H1 (cell line): ENCODE measurements at regions not wholly inside any gene's neighbourhood (a gene's known extent, or its start where the extent isn't known, plus 50 kb on each side); places are given as distances from the start of the nearest gene placed in this dataset.

Experiments used
- CTCF ChIA-PET: fragments of 300-600 bp; sonication (Branson Sonifier 250); formaldehyde crosslinking; loops from one replicate; lab custom pipeline; 2021; ENCODE audit not compliant: partially characterized antibody; lab: Charles Lee
- POLR2A ChIA-PET: fragments of 300-600 bp; sonication (Branson Sonifier 250); formaldehyde crosslinking; loops from one replicate; lab custom pipeline; 2021; ENCODE audit warnings: inconsistent platforms; ENCODE audit not compliant: partially characterized antibody; lab: Charles Lee
- DNase-seq, 2 experiments: peaks; one replicate each; pipeline versions ENCODE4 v3.0.0 to v3.0.0-alpha.2; 2010 to 2022; ENCODE audit warnings: low spot score in 2 of 2, low read depth in 1 of 2, mixed read lengths in 1 of 2
- FAIRE-seq: peaks from 2 replicates; lab custom pipeline; 2011; peaks lifted over from hg19 to GRCh38; lab: Jason Lieb, UNC
- H2AFZ ChIP-seq: 2 replicates; pipeline ENCODE4 v1.8.1; 2012; ENCODE audit warnings: low read length, inconsistent platforms
- H2AK5ac ChIP-seq: 2 replicates; pipeline ENCODE4 v1.6.1; 2013; ENCODE audit warnings: low read depth, low read length
- H2BK120ac ChIP-seq: replicated peaks from 2 replicates; pipeline ENCODE3; 2013; ENCODE audit warnings: low read depth, low read length, inconsistent platforms
- H2BK12ac ChIP-seq: 2 replicates; pipeline ENCODE4 v1.6.1; 2013; ENCODE audit warnings: low read depth, low read length
- H2BK15ac ChIP-seq: 2 replicates; pipeline ENCODE4 v1.6.1; 2013; ENCODE audit warnings: low read length
- H2BK20ac ChIP-seq: 2 replicates; pipeline ENCODE4 v1.6.1; 2013; ENCODE audit warnings: low read length
- H2BK5ac ChIP-seq: 2 replicates; pipeline ENCODE4 v1.6.1; 2013; ENCODE audit warnings: low read depth, low read length
- H3K14ac ChIP-seq: 2 replicates; pipeline ENCODE4 v1.6.1; 2013; ENCODE audit warnings: inconsistent platforms; ENCODE audit not compliant: insufficient read length
- H3K18ac ChIP-seq: 2 replicates; pipeline ENCODE4 v1.6.1; 2013; ENCODE audit warnings: low read length; ENCODE audit errors: extremely low read depth
- H3K23ac ChIP-seq: 2 replicates; pipeline ENCODE4 v1.6.1; 2013; ENCODE audit warnings: inconsistent platforms; ENCODE audit not compliant: insufficient read length
- H3K23me2 ChIP-seq: 2 replicates; pipeline ENCODE4 v1.6.1; 2013; ENCODE audit warnings: low read depth, low read length
- H3K27ac ChIP-seq: 2 replicates; pipeline ENCODE4 v1.6.1; 2011; ENCODE audit warnings: low read depth, low read length, inconsistent platforms
- H3K27me3 ChIP-seq, 4 experiments: replicated peaks in 1 of 4; 1 replicate in 1 of 4; 2 replicates in 3 of 4; pipeline versions ENCODE4 v1.6.1 to v1.8.1; 2011 to 2013; ENCODE audit warnings: low read length in 3 of 4, mild to moderate bottlenecking in 3 of 4, inconsistent platforms in 2 of 4, mixed read lengths in 2 of 4, moderate library complexity in 1 of 4; ENCODE audit not compliant: control insufficient read depth in 3 of 4, insufficient read depth in 3 of 4; ENCODE audit errors: extremely low read depth in 1 of 4
- H3K36me3 ChIP-seq, 4 experiments: 2 replicates each; pipeline versions ENCODE4 v1.6.1 to v1.8.1; 2011 to 2013; ENCODE audit warnings: mild to moderate bottlenecking in 4 of 4, low read length in 3 of 4, moderate library complexity in 2 of 4, control low read depth in 1 of 4, inconsistent platforms in 1 of 4; ENCODE audit not compliant: insufficient read depth in 4 of 4, control insufficient read depth in 2 of 4
- H3K4ac ChIP-seq: replicated peaks from 2 replicates; pipeline ENCODE3; 2013; ENCODE audit warnings: low read length, low read depth, mixed read lengths, inconsistent platforms; ENCODE audit not compliant: insufficient read length
- H3K4me1 ChIP-seq, 4 experiments: replicated peaks in 1 of 4; 1 replicate in 1 of 4; 2 replicates in 3 of 4; pipeline versions ENCODE4 v1.6.1 to v1.8.1; 2011 to 2013; ENCODE audit warnings: low read length in 3 of 4, inconsistent platforms in 2 of 4, mixed read lengths in 1 of 4; ENCODE audit not compliant: insufficient read depth in 4 of 4, control insufficient read depth in 3 of 4
- H3K4me2 ChIP-seq, 2 experiments: 2 replicates each; pipeline versions ENCODE4 v1.6.1 to v1.8.1; 2011 to 2013; ENCODE audit warnings: low read depth in 2 of 2, low read length in 2 of 2, control low read depth in 1 of 2, inconsistent platforms in 1 of 2, mild to moderate bottlenecking in 1 of 2; ENCODE audit not compliant: insufficient read depth in 1 of 2
- H3K4me3 ChIP-seq, 4 experiments: fragments of 200-600, 300-600 bp in 1 of 4; sonication (generic), shearing (Covaris generic), sonication (Bioruptor Twin) in 1 of 4; 2 replicates each; pipeline versions ENCODE4 v1.5.1 to v1.8.1; 2011 to 2016; ENCODE audit warnings: low read length in 4 of 4, low read depth in 3 of 4, control low read depth in 2 of 4, inconsistent platforms in 2 of 4, mild to moderate bottlenecking in 2 of 4, mixed read lengths in 1 of 4, moderate library complexity in 1 of 4; ENCODE audit not compliant: insufficient read depth in 2 of 4; ENCODE audit errors: extremely low read depth in 1 of 4
- H3K56ac ChIP-seq: replicated peaks from 2 replicates; pipeline ENCODE3; 2013; ENCODE audit warnings: low read depth, mild to moderate bottlenecking, mixed read lengths, low read length, inconsistent platforms; ENCODE audit not compliant: insufficient read length
- H3K79me1 ChIP-seq: 2 replicates; pipeline ENCODE4 v1.6.1; 2013; ENCODE audit warnings: low read depth, low read length, control low read depth
- H3K79me2 ChIP-seq, 2 experiments: 2 replicates each; pipeline versions ENCODE4 v1.6.1 to v1.8.1; 2012 to 2013; ENCODE audit warnings: low read length in 2 of 2, mild to moderate bottlenecking in 2 of 2, inconsistent platforms in 1 of 2; ENCODE audit not compliant: insufficient read depth in 2 of 2, control insufficient read depth in 1 of 2
- H3K9ac ChIP-seq, 4 experiments: replicated peaks in 1 of 4; 1 replicate in 1 of 4; 2 replicates in 3 of 4; pipeline versions ENCODE4 v1.6.1 to v1.8.1; 2011 to 2013; ENCODE audit warnings: low read depth in 3 of 4, low read length in 3 of 4, control low read depth in 2 of 4, mild to moderate bottlenecking in 2 of 4, moderate library complexity in 2 of 4, inconsistent platforms in 1 of 4; ENCODE audit errors: extremely low read depth in 1 of 4
- H3K9me3 ChIP-seq, 2 experiments: 2 replicates each; pipeline versions ENCODE4 v1.6.1 to v1.8.1; 2012 to 2013; ENCODE audit warnings: mild to moderate bottlenecking in 2 of 2, moderate library complexity in 2 of 2, control low read depth in 1 of 2, inconsistent platforms in 1 of 2, low read depth in 1 of 2, low read length in 1 of 2, mixed read lengths in 1 of 2; ENCODE audit not compliant: insufficient read depth in 2 of 2
- H4K20me1 ChIP-seq, 2 experiments: replicated peaks in 1 of 2; 2 replicates each; pipeline versions ENCODE3 to v1.8.1; 2011 to 2013; ENCODE audit warnings: inconsistent platforms in 2 of 2, low read length in 2 of 2, mild to moderate bottlenecking in 1 of 2; ENCODE audit not compliant: insufficient read depth in 2 of 2, control insufficient read depth in 1 of 2
- H4K5ac ChIP-seq: 2 replicates; pipeline ENCODE4 v1.6.1; 2013; ENCODE audit warnings: low read length, low read depth, mixed read lengths, inconsistent platforms; ENCODE audit not compliant: insufficient read length
- H4K8ac ChIP-seq: 2 replicates; pipeline ENCODE4 v1.8.0; 2013; ENCODE audit warnings: mild to moderate bottlenecking, moderate library complexity, low read length, inconsistent platforms; ENCODE audit not compliant: insufficient read depth; ENCODE audit errors: extremely low read depth
- H4K91ac ChIP-seq: replicated peaks from 2 replicates; pipeline ENCODE3; 2013; ENCODE audit warnings: low read length, mixed read lengths, inconsistent platforms; ENCODE audit not compliant: insufficient read length
- CEBPB ChIP-seq: IDR thresholded peaks from 2 replicates; pipeline ENCODE4 v1.6.1; 2012; ENCODE audit warnings: low read depth, low read length
- CTCF ChIP-seq, 3 experiments: IDR thresholded peaks; 1 replicate in 2 of 3; 2 replicates in 1 of 3; pipeline versions ENCODE4 v1.5.1 to v1.6.1; 2011; ENCODE audit warnings: low read length in 3 of 3, mild to moderate bottlenecking in 3 of 3, inconsistent platforms in 2 of 3, low read depth in 1 of 3, moderate library complexity in 1 of 3; ENCODE audit not compliant: insufficient read depth in 1 of 3; ENCODE audit errors: control extremely low read depth in 1 of 3
- EZH2 ChIP-seq: fragments of 200-600 bp; sonication (generic); IDR thresholded peaks from 2 replicates; pipeline ENCODE4 v1.7.1; 2012; ENCODE audit warnings: low read depth, mild to moderate bottlenecking, moderate library complexity, low read length, inconsistent platforms; ENCODE audit not compliant: severe bottlenecking
- GABPA ChIP-seq: IDR thresholded peaks from 2 replicates; pipeline ENCODE4 v1.6.1; 2011; ENCODE audit warnings: mild to moderate bottlenecking, low read length, moderate library complexity, borderline replicate concordance; ENCODE audit not compliant: insufficient read depth
- PHF8 ChIP-seq: fragments of 200-600 bp; sonication (generic); conservative IDR thresholded peaks from 2 replicates; pipeline ENCODE4 v1.7.1; 2012; ENCODE audit warnings: low read depth, mild to moderate bottlenecking, inconsistent platforms, low read length, moderate library complexity
- RAD21 ChIP-seq, 2 experiments: IDR thresholded peaks in 1 of 2; conservative IDR thresholded peaks in 1 of 2; 2 replicates each; pipeline ENCODE4 v1.6.1; 2011; ENCODE audit warnings: low read depth in 2 of 2, low read length in 2 of 2, improper control_type of control experiment in 1 of 2, inconsistent platforms in 1 of 2, mild to moderate bottlenecking in 1 of 2, moderate library complexity in 1 of 2
- WGBS, 2 experiments: shearing (Covaris generic) in 1 of 2; methylation state at CpG; one replicate each; pipeline versions ENCODE4 v1.1.6 to v1.1.7; 2013 to 2015; ENCODE audit warnings: low lambda C conversion rate in 2 of 2, mixed read lengths in 2 of 2, inconsistent platforms in 1 of 2, low coverage in 1 of 2, missing lambda C conversion rate in 1 of 2; ENCODE audit not compliant: insufficient replicate concordance in 2 of 2, insufficient coverage in 1 of 2, insufficient read length in 1 of 2; ENCODE audit errors: extremely low coverage in 1 of 2, missing lambda C conversion rate in 1 of 2; 5-methylcytosine and 5-hydroxymethylcytosine counted together

GRCh38 chr12:27859648-27860047, 79.6 kb upstream of the MANSC4 start:
- POLR2A ChIA-PET, result no interaction called here
- H3K18ac ChIP-seq, result no peak overlapping the region
- CTCF ChIA-PET, result no interaction called here
- H4K20me1 ChIP-seq, result no peaks in the 10 kb centered on the region
- no peak overlapping the region for H3K56ac ChIP-seq
- no peak for FAIRE-seq
- 87% methylated on average over 4 of the region's 4 CpGs; no CpG with 5 or more reads in 1 of the 2 experiments for WGBS, 2 experiments
- H2AFZ ChIP-seq, result peak overlapping the region; percentile 24; the same call in 1 of the 2 replicates
- no peaks in the 10 kb centered on the region for H3K79me1 ChIP-seq
- no peak overlapping the region for H3K23ac ChIP-seq
- no peak overlapping the region for H3K14ac ChIP-seq
- no peaks in the 10 kb centered on the region for H3K36me3 ChIP-seq
- H2BK12ac ChIP-seq, result no peak overlapping the region
- TF ChIP-seq CEBPB (no peak), CTCF (IDR thresholded peaks at IDR 0.05; ENCODE audit: control extremely low read depth in 1 of 3, insufficient read depth in 1 of 3, low read depth in 1 of 3, low read length in 3 of 3) (peak in 1 of 3 experiments; percentile 31; a peak in 1 of 4 replicates), RAD21 (IDR thresholded peaks at IDR 0.05 in 1 of 2, conservative IDR thresholded peaks at IDR 0.05 in 1 of 2; ENCODE audit: low read depth in 2 of 2, low read length in 2 of 2) (peak in 1 of 2 experiments; percentile 5; a peak in 1 of 4 replicates), EZH2 (no peak), GABPA (no peak), PHF8 (no peak)
- no peak overlapping the region for H2BK20ac ChIP-seq
- H4K8ac ChIP-seq, result no peak overlapping the region
- no peak overlapping the region for H3K4ac ChIP-seq
- H2AK5ac ChIP-seq, result no peak overlapping the region
- DNase-seq, result no peak
- H3K4me1 ChIP-seq, result no peaks in the 10 kb centered on the region
- no peaks in the 10 kb centered on the region for H3K9me3 ChIP-seq
- H3K9ac ChIP-seq, result no peak overlapping the region
- no peaks in the 10 kb centered on the region for H3K27me3 ChIP-seq
- H2BK15ac ChIP-seq, result no peak overlapping the region
- no peak overlapping the region for H2BK120ac ChIP-seq
- H3K27ac ChIP-seq, result no peak overlapping the region
- no peak overlapping the region for H3K4me2 ChIP-seq
- H3K79me2 ChIP-seq, result no peaks in the 10 kb centered on the region
- H2BK5ac ChIP-seq, result no peak overlapping the region
- no peak overlapping the region for H4K5ac ChIP-seq
- H3K4me3 ChIP-seq, result no peak overlapping the region
- no peak overlapping the region for H4K91ac ChIP-seq
- no peaks in the 10 kb centered on the region for H3K23me2 ChIP-seq
